ENCODE measurements at regions not wholly inside any gene's neighbourhood (a gene's known extent, or its start where the extent isn't known, plus 50 kb on each side); places are given as distances from the start of the nearest gene placed in this dataset.

GRCh38 chr12:75727577-75727976 lies 216.2 kb upstream of the KRR1 start:
- no peak overlapping the region for H3K4me3 ChIP-seq (ENCODE audit: low read depth, low read length)
- TF ChIP-seq CTCF (IDR thresholded peaks at IDR 0.05; ENCODE audit: low read depth, low read length, missing control alignments) = no peak
- in situ Hi-C loops (cut with HindIII; ENCODE audit: low sequenced_read_pairs) = no loop called here
- DNase-seq (ENCODE audit: low read depth) = no peak

GRCh38 chr12:75725521-75726111 lies 214.2 kb upstream of the KRR1 start:
- in situ Hi-C loops (cut with HindIII; ENCODE audit: low sequenced_read_pairs) = no loop called here
- H3K4me3 ChIP-seq (ENCODE audit: low read depth, low read length) = no peak overlapping the region
- DNase-seq (ENCODE audit: low read depth) = no peak
- peak; percentile 18 for TF ChIP-seq CTCF (IDR thresholded peaks at IDR 0.05; ENCODE audit: low read depth, low read length, missing control alignments)

DNA sequence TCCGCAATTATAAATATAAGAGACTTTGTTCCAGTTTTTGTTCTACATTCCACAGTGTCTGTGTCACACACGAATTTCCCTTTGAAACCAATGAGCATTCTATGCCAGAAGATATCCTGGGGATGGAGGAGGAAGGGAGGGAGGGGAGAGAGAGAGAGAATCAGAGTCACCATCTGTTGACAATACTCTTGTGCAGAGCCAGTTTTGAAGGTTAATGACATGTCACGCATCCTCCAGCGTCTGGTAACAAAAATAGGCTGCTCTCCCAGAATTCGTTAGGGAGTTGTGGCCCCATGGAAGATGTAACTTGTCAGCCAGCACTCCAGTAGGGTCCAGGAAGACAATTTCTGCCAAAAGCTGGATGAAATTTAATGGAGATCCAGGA lies 213.5 kb upstream of the KRR1 start:
- peak; percentile 70 for DNase-seq (ENCODE audit: low read depth)
- H3K4me3 ChIP-seq (ENCODE audit: low read depth, low read length) = no peak overlapping the region
- TF ChIP-seq CTCF (IDR thresholded peaks at IDR 0.05; ENCODE audit: low read depth, low read length, missing control alignments) = no peak
- in situ Hi-C loops (cut with HindIII; ENCODE audit: low sequenced_read_pairs) = no loop called here

GRCh38 chr12:75724307-75724927 lies 213.0 kb upstream of the KRR1 start:
- TF ChIP-seq CTCF (IDR thresholded peaks at IDR 0.05; ENCODE audit: low read depth, low read length, missing control alignments) = no peak
- in situ Hi-C loops (cut with HindIII; ENCODE audit: low sequenced_read_pairs) = no loop called here
- H3K4me3 ChIP-seq (ENCODE audit: low read depth, low read length) = no peak overlapping the region
- DNase-seq (ENCODE audit: low read depth) = no peak

DNA sequence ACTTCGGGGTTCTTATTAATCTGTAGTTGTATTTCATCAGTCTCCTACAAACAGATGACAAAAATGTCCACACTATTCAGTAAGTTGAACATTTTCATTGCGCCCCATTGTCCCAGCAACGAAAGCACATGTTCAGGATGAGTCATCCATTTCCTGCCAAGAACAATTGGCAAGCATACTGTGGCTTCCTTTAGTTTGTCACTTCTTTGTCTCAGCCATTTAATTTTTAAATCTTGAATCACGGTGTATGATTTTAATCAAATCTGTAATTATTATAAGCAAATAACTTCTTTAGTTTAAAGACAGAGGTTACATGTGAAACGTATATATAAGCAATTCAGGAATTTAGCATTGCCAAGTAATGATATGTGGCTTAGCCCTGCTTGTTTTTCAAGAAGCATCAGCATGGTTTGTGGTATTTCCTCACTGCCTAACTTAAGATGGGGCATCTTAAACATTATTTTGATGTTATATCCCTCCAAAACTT lies 211.3 kb upstream of the KRR1 start:
- no peak for TF ChIP-seq CTCF (IDR thresholded peaks at IDR 0.05; ENCODE audit: low read depth, low read length, missing control alignments)
- H3K4me3 ChIP-seq (ENCODE audit: low read depth, low read length) = no peak overlapping the region
- in situ Hi-C loops (cut with HindIII; ENCODE audit: low sequenced_read_pairs) = no loop called here
- DNase-seq (ENCODE audit: low read depth) = peak; percentile 92

DNA sequence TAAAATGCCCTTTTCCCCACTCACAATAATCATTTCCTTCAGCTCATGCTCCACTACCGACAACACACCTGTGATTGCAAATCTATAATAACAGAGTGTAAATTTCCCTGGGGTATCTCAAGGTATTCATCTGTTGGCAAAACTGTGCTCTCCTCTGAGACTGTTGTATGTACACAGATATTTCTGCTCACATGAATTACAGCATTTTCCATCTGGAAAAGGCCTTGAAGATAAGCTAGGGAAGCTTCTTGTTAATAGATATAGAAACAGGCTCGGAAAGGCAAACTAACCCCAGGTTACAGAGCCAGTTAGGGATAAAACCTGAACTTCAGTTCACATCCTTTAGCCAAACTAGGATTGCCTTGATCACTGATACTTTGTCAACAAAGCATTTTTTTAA lies 210.4 kb upstream of the KRR1 start:
- TF ChIP-seq CTCF (IDR thresholded peaks at IDR 0.05; ENCODE audit: low read depth, low read length, missing control alignments) = no peak
- in situ Hi-C loops (cut with HindIII; ENCODE audit: low sequenced_read_pairs) = no loop called here
- no peak overlapping the region for H3K4me3 ChIP-seq (ENCODE audit: low read depth, low read length)
- no peak for DNase-seq (ENCODE audit: low read depth)

All from astrocyte of the cerebellum (primary cell).